ENCODE measurements at regions not wholly inside any gene's neighbourhood (a gene's known extent, or its start where the extent isn't known, plus 50 kb on each side); places are given as distances from the start of the nearest gene placed in this dataset.

DNA sequence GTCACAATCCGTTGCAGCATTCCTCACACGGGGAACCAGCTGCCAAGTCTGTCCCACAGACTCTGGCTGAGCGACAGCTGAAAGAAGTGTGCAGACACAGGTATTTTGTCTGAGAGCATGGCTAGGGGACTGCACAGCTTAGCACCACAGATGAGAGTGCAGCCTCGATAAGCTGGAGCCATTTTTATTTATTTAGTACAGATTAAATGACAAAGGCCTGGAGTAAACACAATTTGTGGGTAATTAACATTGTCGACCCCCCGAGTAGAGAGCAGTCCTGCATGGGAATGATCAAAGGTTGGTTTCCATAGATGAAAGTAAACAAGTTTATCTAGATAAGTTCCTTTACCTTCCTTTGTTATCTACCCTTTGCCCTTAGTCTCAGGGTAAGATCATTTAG lies 836.2 kb downstream of the DACH1 start (continued):
- TF ChIP-seq CSRNP1 (CRISPR knock-in tag; IDR thresholded peaks at IDR 0.05) (no peak), ZNF572 (CRISPR knock-in tag; IDR thresholded peaks at IDR 0.05) (no peak), ZNF7 (CRISPR knock-in tag; IDR thresholded peaks at IDR 0.05) (0 out of 2 replicates have a peak, but pooled peaks have one; percentile 17), CBFB (CRISPR knock-in tag; IDR thresholded peaks at IDR 0.05) (no peak), ZSCAN20 (CRISPR knock-in tag; IDR thresholded peaks at IDR 0.05; ENCODE audit: borderline replicate concordance) (no peak), FOXA3 (CRISPR knock-in tag; IDR thresholded peaks at IDR 0.05) (peak; percentile 71), HNF4A (CRISPR knock-in tag; IDR thresholded peaks at IDR 0.05) (peak; percentile 76), ZSCAN21 (CRISPR knock-in tag; IDR thresholded peaks at IDR 0.05; ENCODE audit: borderline replicate concordance) (no peak), MXD4 (CRISPR knock-in tag; IDR thresholded peaks at IDR 0.05) (no peak), DPF2 (CRISPR knock-in tag; IDR thresholded peaks at IDR 0.05; ENCODE audit: borderline replicate concordance, low read depth) (0 out of 2 replicates have a peak, but pooled peaks have one; percentile 16), EP300 (IDR thresholded peaks at IDR 0.05; ENCODE audit: low read depth in 2 of 2, low read length in 2 of 2) (peak in 1 of 2 experiments; percentile 64; a peak in 2 of 4 replicates), EP300 (CRISPR knock-in tag; IDR thresholded peaks at IDR 0.05; ENCODE audit: borderline replicate concordance) (no peak), ZNF33A (CRISPR knock-in tag; IDR thresholded peaks at IDR 0.05; ENCODE audit: borderline replicate concordance) (no peak), TRIM24 (CRISPR knock-in tag; IDR thresholded peaks at IDR 0.05) (no peak), ZMYM4 (CRISPR knock-in tag; IDR thresholded peaks at IDR 0.05) (peak; percentile 42; the same call in 1 of the 2 replicates), TCF7 (IDR thresholded peaks at IDR 0.05; ENCODE audit: low read depth) (peak; percentile 43), ZBTB3 (CRISPR knock-in tag; IDR thresholded peaks at IDR 0.05; ENCODE audit: borderline replicate concordance, low read depth) (no peak), KAT7 (CRISPR knock-in tag; IDR thresholded peaks at IDR 0.05; ENCODE audit: borderline replicate concordance) (no peak), ZFP1 (CRISPR knock-in tag; IDR thresholded peaks at IDR 0.05) (no peak), GATA4 (IDR thresholded peaks at IDR 0.05; ENCODE audit: borderline replicate concordance, low read depth) (peak; percentile 76; the same call in 1 of the 2 replicates), NCOR1 (IDR thresholded peaks at IDR 0.05; ENCODE audit: borderline replicate concordance, low read length) (0 out of 2 replicates have a peak, but pooled peaks have one; percentile 21), ZNF776 (CRISPR knock-in tag; IDR thresholded peaks at IDR 0.05) (no peak), NR2F6 (IDR thresholded peaks at IDR 0.05) (no peak), NR2F6 (CRISPR knock-in tag; IDR thresholded peaks at IDR 0.05) (peak; percentile 45; the same call in 1 of the 2 replicates)
- TF ChIP-seq, protein P1, sequence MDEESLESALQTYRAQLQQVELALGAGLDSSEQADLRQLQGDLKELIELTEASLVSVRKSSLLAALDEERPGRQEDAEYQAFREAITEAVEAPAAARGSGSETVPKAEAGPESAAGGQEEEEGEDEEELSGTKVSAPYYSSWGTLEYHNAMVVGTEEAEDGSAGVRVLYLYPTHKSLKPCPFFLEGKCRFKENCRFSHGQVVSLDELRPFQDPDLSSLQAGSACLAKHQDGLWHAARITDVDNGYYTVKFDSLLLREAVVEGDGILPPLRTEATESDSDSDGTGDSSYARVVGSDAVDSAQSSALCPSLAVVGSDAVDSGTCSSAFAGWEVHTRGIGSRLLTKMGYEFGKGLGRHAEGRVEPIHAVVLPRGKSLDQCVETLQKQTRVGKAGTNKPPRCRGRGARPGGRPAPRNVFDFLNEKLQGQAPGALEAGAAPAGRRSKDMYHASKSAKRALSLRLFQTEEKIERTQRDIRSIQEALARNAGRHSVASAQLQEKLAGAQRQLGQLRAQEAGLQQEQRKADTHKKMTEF (CRISPR knock-in tag; IDR thresholded peaks at IDR 0.05): 0 out of 2 replicates have a peak, but pooled peaks have one; percentile 34
- TF ChIP-seq, protein P2, sequence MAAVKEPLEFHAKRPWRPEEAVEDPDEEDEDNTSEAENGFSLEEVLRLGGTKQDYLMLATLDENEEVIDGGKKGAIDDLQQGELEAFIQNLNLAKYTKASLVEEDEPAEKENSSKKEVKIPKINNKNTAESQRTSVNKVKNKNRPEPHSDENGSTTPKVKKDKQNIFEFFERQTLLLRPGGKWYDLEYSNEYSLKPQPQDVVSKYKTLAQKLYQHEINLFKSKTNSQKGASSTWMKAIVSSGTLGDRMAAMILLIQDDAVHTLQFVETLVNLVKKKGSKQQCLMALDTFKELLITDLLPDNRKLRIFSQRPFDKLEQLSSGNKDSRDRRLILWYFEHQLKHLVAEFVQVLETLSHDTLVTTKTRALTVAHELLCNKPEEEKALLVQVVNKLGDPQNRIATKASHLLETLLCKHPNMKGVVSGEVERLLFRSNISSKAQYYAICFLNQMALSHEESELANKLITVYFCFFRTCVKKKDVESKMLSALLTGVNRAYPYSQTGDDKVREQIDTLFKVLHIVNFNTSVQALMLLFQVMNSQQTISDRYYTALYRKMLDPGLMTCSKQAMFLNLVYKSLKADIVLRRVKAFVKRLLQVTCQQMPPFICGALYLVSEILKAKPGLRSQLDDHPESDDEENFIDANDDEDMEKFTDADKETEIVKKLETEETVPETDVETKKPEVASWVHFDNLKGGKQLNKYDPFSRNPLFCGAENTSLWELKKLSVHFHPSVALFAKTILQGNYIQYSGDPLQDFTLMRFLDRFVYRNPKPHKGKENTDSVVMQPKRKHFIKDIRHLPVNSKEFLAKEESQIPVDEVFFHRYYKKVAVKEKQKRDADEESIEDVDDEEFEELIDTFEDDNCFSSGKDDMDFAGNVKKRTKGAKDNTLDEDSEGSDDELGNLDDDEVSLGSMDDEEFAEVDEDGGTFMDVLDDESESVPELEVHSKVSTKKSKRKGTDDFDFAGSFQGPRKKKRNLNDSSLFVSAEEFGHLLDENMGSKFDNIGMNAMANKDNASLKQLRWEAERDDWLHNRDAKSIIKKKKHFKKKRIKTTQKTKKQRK (IDR thresholded peaks at IDR 0.05; ENCODE audit: low read length): no peak
